Cardiac fibroblast (primary cell): ENCODE measurements at regions not wholly inside any gene's neighbourhood (a gene's known extent, or its start where the extent isn't known, plus 50 kb on each side); places are given as distances from the start of the nearest gene placed in this dataset.

Experiments
- DNase-seq, 2 donors: peaks; one replicate each; pipeline versions ENCODE4 v3.0.0 to v3.0.0-alpha.2; 2010; ENCODE audit warnings: low read depth in 2 of 2
- H3K4me3 ChIP-seq, 2 donors: replicated peaks in 1 of 2; 1 replicate in 1 of 2; 2 replicates in 1 of 2; pipeline ENCODE4 v1.5.1; 2011; ENCODE audit warnings: low read depth in 2 of 2, low read length in 2 of 2, mild to moderate bottlenecking in 2 of 2, moderate library complexity in 1 of 2
- TF ChIP-seq, protein P1 (sequence below): IDR thresholded peaks from one replicate; pipeline ENCODE4 v1.5.1; 2011; ENCODE audit warnings: low read depth, mild to moderate bottlenecking, low read length, inconsistent platforms

DNA sequence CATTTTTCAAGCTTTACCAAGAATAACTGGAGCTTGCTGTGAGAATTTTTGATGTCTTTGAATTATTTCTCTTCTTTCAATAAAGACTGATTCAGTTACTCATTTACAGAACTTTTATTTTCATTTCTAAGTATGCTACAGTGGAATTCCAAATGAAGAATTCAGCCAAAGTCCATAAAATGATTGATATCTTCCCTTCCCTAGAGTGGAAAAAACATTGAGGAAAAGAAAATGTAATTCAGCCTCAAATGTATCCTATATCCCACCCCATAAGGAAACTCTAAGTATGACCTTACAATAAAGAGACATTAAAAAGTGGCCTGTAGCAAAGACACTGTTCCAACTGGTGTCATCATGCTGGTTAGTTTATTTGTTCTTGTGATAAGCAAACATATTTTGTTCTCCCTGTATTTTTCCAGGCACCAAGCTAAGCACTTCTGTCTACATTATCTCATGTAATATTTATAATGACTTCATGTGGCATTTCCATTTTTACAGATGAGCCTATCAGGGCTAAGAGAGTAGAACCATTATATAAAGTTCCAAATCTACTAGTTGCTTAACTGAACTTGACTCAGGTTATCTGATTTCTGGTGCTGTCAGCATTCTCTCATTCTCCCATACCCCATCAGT is 450.4 kb downstream of the NEBL start:
- TF ChIP-seq, protein P1, sequence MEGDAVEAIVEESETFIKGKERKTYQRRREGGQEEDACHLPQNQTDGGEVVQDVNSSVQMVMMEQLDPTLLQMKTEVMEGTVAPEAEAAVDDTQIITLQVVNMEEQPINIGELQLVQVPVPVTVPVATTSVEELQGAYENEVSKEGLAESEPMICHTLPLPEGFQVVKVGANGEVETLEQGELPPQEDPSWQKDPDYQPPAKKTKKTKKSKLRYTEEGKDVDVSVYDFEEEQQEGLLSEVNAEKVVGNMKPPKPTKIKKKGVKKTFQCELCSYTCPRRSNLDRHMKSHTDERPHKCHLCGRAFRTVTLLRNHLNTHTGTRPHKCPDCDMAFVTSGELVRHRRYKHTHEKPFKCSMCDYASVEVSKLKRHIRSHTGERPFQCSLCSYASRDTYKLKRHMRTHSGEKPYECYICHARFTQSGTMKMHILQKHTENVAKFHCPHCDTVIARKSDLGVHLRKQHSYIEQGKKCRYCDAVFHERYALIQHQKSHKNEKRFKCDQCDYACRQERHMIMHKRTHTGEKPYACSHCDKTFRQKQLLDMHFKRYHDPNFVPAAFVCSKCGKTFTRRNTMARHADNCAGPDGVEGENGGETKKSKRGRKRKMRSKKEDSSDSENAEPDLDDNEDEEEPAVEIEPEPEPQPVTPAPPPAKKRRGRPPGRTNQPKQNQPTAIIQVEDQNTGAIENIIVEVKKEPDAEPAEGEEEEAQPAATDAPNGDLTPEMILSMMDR: no peak
- DNase-seq: no peak
- H3K4me3 ChIP-seq: no peak overlapping the region

DNA sequence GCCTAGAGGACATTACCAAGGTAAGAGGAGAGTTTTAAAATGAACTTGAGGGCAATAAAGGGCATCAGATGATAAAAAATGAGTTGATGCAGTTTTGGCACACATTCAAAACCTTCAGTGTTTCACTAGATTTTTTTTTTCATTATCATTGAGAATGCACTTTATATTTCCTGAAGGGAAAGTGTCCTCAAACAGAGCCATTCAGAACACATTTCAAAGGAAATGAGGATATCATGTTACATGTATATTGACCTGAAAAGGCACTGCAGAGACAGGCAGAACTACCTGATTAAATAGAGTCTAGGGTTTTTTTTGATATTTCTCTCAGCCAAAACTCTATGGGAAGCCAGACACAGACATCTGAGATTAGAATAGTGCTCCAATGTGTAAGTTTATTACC is 454.0 kb downstream of the NEBL start:
- TF ChIP-seq, protein P1: no peak
- H3K4me3 ChIP-seq: no peak overlapping the region
- no peak for DNase-seq

DNA sequence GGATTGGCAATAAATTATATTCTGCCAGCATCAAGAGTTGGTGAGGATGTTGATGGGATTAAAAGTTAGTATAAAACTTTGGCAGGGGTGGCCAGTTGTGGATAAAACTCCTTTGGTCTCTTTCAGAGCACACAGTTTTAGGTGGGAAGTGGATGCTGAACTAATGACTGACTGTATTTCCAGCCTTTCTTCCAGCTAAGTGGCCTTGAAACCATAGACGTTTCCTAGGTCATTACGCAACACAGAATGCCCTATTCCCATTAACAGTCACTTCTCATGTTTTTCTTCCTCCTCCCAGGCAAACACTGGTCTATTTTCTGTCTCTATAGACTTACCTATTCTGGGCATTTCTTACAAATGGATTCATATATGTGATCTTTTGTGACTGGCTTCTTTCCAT is 467.4 kb downstream of the NEBL start:
- TF ChIP-seq, protein P1: no peak
- H3K4me3 ChIP-seq: no peak overlapping the region
- DNase-seq: no peak

DNA sequence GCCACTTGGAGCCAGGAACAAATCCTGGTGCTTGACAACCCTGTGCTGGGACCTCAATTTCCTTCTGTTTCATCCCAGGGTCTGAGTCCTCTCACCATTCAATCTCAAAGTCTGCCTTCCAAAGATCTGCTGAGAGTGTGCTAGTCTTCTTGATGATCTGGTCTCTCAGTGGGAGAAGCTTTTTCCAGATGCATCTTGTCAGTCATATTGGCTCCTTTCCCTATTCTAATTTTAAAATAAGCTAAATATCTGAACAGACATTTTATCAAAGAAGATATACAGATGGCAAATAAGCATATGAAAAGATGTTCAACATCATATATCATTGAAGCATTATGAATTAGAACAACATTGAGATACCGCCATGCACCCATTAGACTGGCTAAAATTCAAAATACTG is 469.3 kb downstream of the NEBL start:
- TF ChIP-seq, protein P1: no peak
- no peak overlapping the region for H3K4me3 ChIP-seq
- no peak for DNase-seq

DNA sequence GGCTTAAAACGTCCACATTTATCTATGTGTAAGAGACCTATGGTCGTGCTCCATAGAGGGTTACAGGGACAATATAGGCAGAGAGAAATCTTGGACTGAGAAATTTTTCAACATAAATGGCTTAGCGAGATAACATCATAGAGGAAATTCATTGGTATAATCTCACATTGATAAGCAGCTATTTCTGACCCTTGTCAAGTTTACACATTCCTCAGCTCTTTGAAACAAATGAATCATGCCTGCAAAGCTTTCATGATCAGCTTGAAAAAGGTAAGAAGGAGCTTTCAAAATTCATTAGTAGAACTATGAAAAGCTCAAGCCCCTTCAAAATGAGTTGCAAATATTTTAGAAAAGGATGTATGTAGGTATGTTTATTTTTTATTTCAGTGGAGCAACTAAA is 478.8 kb downstream of the NEBL start:
- H3K4me3 ChIP-seq: no peak overlapping the region
- TF ChIP-seq, protein P1: no peak
- DNase-seq: no peak

DNA sequence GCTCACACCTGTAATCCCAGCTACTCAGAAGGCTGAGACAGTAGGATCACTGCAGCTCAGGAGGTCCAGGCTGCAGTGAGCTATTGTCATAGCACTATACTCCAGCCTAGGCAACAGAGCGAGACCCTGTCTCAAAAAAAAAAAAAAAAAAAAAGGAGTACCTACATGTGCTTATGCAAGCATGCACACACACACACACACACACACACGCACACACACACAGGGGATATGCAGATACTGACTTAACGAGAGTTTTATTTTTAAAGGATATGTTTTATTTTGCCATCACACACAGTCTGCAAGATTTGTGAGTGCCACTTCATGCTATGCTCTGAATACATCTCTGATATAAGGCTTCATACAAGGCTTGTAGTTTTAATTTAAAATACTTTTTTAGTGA is 479.3 kb downstream of the NEBL start:
- DNase-seq: no peak
- TF ChIP-seq, protein P1: no peak
- H3K4me3 ChIP-seq: no peak overlapping the region

DNA sequence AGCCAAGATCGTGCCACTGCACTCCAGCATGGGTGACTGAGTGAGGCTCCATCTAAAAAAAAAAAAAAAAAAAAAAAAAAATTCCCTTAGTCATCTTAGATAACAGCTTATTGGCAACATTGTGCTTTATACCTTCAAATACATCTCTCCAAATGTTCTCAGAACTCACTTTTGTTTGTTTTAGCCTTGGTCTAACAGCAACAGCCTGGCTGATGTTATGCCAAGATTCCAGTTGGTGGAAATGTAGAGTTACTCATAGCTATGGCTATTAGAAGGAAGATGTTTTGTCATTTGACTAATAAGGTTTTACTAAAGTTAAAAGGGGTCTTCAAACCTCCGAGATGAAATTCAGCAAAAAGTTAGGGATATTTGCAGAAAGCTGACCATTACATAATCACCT is 481.4 kb downstream of the NEBL start:
- TF ChIP-seq, protein P1: no peak
- no peak for DNase-seq
- H3K4me3 ChIP-seq: no peak overlapping the region
